ENCODE measurements at regions not wholly inside any gene's neighbourhood (a gene's known extent, or its start where the extent isn't known, plus 50 kb on each side); places are given as distances from the start of the nearest gene placed in this dataset.

GRCh38 chr4:32417113-32417704 lies 1697.0 kb downstream of the PCDH7 start:
- Histone ChIP-seq H3K27ac (no peak overlapping the region), H3K27me3 (no peaks in the 10 kb centered on the region), H3K36me3 (no peaks in the 10 kb centered on the region), H3K4me3 (no peak overlapping the region), H3K4me1 (no peaks in the 10 kb centered on the region), H3K9me3 (peaks cover 0 to 7% (median 3%) of the 10 kb centered on the region in 4 donors)
- DNase-seq = no peak
- intact Hi-C loops (cut with DNase I; ENCODE audit: low total_unique reads) = no loop called here
- 62 to 83% (median 72%) methylated on average over 3 of the region's 3 CpGs for WGBS, 5 donors
- TF ChIP-seq EP300 (IDR thresholded peaks at IDR 0.05) (no peak), CTCF (IDR thresholded peaks at IDR 0.05) (no peak), POLR2A (IDR thresholded peaks at IDR 0.05) (no peak), POLR2AphosphoS5 (IDR thresholded peaks at IDR 0.05) (no peak)

- intact Hi-C loops (cut with DNase I; ENCODE audit: low total_unique reads) = no loop called here
- no peak for TF ChIP-seq POLR2AphosphoS5 (IDR thresholded peaks at IDR 0.05)
- TF ChIP-seq EP300 (IDR thresholded peaks at IDR 0.05) = no peak
- TF ChIP-seq CTCF (IDR thresholded peaks at IDR 0.05) = no peak
- TF ChIP-seq POLR2A (IDR thresholded peaks at IDR 0.05) = no peak
- H3K36me3 ChIP-seq = no peaks in the 10 kb centered on the region
- no peak for DNase-seq
- H3K27me3 ChIP-seq = no peaks in the 10 kb centered on the region
- no peaks in the 10 kb centered on the region for H3K4me1 ChIP-seq
- H3K9me3 ChIP-seq = peaks cover 0 to 24% (median 12%) of the 10 kb centered on the region in 4 donors
- 74 to 95% (median 92%) methylated on average over 3 of the region's 3 CpGs for WGBS, 5 donors
- no peak overlapping the region for H3K27ac ChIP-seq
- H3K4me3 ChIP-seq = no peak overlapping the region
Measured at GRCh38 chr4:32423267-32423666, 1703.1 kb downstream of the PCDH7 start.

- WGBS, 5 donors = 65 to 69% (median 66%) methylated on average over 3 of the region's 3 CpGs
Measured at GRCh38 chr4:32425243-32425642, 1705.1 kb downstream of the PCDH7 start.

GRCh38 chr4:32427566-32427965 lies 1707.4 kb downstream of the PCDH7 start:
- Histone ChIP-seq H3K36me3 (no peaks in the 10 kb centered on the region), H3K27ac (no peak overlapping the region), H3K27me3 (no peaks in the 10 kb centered on the region), H3K4me3 (no peak overlapping the region), H3K9me3 (peaks cover 0 to 17% (median 7%) of the 10 kb centered on the region in 4 donors), H3K4me1 (no peaks in the 10 kb centered on the region)
- intact Hi-C loops (cut with DNase I; ENCODE audit: low total_unique reads) = no loop called here
- WGBS, 5 donors = 65 to 81% (median 79%) methylated on average over 7 of the region's 7 CpGs
- no peak for TF ChIP-seq CTCF (IDR thresholded peaks at IDR 0.05)
- DNase-seq = no peak

More at GRCh38 chr4:32425243-32425642, 1705.1 kb downstream of the PCDH7 start:
- no peak overlapping the region for H3K4me3 ChIP-seq
- intact Hi-C loops (cut with DNase I; ENCODE audit: low total_unique reads) = no loop called here
- H3K9me3 ChIP-seq = peaks cover 0 to 24% (median 12%) of the 10 kb centered on the region in 4 donors
- no peaks in the 10 kb centered on the region for H3K4me1 ChIP-seq
- TF ChIP-seq POLR2AphosphoS5 (IDR thresholded peaks at IDR 0.05) = no peak
- no peak for TF ChIP-seq POLR2A (IDR thresholded peaks at IDR 0.05)
- no peak for TF ChIP-seq CTCF (IDR thresholded peaks at IDR 0.05)
- TF ChIP-seq EP300 (IDR thresholded peaks at IDR 0.05) = no peak
- H3K27me3 ChIP-seq = no peaks in the 10 kb centered on the region
- H3K27ac ChIP-seq = no peak overlapping the region
- H3K36me3 ChIP-seq = no peaks in the 10 kb centered on the region
- no peak for DNase-seq

Data from stomach (tissue), 8 donors.